LNCaP clone FGC (cell line): ENCODE measurements at regions not wholly inside any gene's neighbourhood (a gene's known extent, or its start where the extent isn't known, plus 50 kb on each side); places are given as distances from the start of the nearest gene placed in this dataset.

Source experiments
- DNase-seq: peaks from one replicate; pipeline ENCODE4 v3.0.0-alpha.2; 2011; ENCODE audit warnings: low read depth
- H3K4me3 ChIP-seq: 2 replicates; pipeline ENCODE4 v1.5.1; 2011; ENCODE audit warnings: mild to moderate bottlenecking, low read depth, low read length, control low read depth
- TF ChIP-seq, protein P1 (sequence below): IDR thresholded peaks from 2 replicates; pipeline ENCODE4 v1.5.1; 2012; ENCODE audit warnings: mild to moderate bottlenecking; ENCODE audit not compliant: control insufficient read depth, insufficient read depth; ENCODE audit errors: extremely low read depth

DNA sequence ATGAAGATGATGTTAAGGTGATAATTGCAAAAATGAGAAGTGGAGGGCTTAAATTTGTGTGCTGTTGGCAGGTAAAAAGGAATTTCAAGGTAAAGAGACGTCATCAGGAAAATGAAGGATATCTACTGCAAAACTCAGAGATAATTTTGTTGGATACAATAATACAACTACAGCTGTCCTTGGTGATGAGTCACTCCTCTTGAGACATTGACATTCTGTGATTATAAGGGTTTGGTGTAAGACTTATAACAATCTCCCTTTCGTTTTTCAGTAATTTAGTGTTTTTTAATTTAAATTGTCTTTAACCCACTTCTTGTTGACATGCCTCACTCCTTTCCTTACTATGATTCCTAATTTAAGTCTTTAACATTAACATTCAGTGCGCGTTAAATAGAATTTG is 1074.1 kb upstream of the SLIT2 start:
- TF ChIP-seq, protein P1, sequence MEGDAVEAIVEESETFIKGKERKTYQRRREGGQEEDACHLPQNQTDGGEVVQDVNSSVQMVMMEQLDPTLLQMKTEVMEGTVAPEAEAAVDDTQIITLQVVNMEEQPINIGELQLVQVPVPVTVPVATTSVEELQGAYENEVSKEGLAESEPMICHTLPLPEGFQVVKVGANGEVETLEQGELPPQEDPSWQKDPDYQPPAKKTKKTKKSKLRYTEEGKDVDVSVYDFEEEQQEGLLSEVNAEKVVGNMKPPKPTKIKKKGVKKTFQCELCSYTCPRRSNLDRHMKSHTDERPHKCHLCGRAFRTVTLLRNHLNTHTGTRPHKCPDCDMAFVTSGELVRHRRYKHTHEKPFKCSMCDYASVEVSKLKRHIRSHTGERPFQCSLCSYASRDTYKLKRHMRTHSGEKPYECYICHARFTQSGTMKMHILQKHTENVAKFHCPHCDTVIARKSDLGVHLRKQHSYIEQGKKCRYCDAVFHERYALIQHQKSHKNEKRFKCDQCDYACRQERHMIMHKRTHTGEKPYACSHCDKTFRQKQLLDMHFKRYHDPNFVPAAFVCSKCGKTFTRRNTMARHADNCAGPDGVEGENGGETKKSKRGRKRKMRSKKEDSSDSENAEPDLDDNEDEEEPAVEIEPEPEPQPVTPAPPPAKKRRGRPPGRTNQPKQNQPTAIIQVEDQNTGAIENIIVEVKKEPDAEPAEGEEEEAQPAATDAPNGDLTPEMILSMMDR = no peak
- no peak for DNase-seq
- H3K4me3 ChIP-seq = no peak overlapping the region

DNA sequence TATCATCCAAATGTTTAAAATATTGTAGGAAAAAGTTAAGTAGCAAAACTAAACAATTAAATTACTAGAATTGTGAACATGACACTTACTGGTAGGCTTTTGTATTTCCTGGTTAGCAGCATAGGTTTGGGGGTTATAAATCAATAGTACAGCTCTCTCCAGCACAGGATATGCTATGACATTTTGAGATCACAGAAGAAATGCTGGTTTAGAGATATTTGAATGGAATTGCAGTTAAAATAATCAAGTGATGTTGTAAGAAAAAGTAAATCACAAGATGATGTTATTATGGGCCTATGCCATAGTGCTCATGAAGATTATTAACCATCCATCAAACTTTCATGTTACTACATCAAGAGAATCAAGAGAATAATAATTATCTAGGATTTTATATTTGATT is 1079.9 kb upstream of the SLIT2 start:
- TF ChIP-seq, protein P1 = no peak
- no peak overlapping the region for H3K4me3 ChIP-seq
- no peak for DNase-seq

DNA sequence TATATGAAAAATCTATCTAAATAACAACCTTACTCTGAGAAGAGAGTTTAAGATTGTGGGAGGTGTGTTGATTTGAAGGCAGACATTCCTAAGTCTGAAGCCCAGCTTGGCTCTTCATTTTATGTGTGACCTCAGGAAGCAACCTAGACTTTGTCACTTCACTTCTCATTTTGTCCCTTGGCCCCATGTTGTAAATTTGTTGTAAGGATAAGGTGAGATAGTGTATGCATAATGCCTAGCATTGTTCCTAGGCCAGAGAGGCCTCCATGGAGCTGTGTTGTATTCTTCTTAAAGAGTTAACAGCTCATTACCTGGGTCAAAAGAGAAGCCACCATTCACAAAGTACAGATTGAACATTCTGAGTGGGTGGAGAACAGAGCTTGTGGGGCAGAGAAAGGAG is 1084.4 kb upstream of the SLIT2 start:
- no peak overlapping the region for H3K4me3 ChIP-seq

DNA sequence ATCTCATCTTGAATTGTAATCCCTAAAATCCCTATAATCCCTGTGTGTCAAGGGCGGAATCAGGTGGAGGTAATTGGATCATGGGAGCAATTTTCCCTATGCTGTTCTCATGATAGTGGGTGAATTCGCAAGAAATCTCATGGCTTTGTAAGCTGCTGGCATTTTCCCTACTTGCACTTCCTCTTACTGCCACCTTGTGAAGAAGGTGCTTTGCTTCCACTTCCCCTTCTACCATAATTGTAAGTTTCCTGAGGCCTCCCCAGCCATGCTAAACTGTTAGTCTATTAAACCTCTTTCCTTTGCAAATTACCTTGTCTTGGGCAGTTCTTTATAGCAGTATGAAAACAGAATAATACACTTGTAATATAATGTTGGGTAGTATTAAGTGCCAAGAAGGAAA is 1087.4 kb upstream of the SLIT2 start:
- no peak for DNase-seq
- no peak overlapping the region for H3K4me3 ChIP-seq
- TF ChIP-seq, protein P1 = no peak

More for the DNA sequence above, 1084.4 kb upstream of the SLIT2 start:
- TF ChIP-seq, protein P1 = no peak
- no peak for DNase-seq

DNA sequence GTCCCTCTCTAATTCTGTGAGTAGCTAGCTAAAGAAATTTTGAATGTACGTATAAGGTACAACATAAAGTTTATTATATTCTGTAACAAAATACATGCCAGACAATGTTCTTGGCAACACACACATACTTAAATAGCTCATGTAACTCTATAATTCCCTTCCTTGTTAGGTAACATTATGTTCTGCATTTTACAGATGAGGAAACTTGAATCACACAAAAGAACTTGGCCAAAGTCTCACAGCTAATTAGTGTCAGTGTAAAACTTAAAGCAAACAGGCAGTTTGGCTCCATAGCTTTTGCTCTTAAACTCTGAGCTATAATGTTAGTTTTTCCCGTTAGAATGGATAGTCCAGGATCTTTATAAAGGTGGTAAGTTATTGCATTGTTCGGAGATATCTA is 1091.8 kb upstream of the SLIT2 start:
- H3K4me3 ChIP-seq = no peak overlapping the region
- TF ChIP-seq, protein P1 = no peak
- DNase-seq = no peak

DNA sequence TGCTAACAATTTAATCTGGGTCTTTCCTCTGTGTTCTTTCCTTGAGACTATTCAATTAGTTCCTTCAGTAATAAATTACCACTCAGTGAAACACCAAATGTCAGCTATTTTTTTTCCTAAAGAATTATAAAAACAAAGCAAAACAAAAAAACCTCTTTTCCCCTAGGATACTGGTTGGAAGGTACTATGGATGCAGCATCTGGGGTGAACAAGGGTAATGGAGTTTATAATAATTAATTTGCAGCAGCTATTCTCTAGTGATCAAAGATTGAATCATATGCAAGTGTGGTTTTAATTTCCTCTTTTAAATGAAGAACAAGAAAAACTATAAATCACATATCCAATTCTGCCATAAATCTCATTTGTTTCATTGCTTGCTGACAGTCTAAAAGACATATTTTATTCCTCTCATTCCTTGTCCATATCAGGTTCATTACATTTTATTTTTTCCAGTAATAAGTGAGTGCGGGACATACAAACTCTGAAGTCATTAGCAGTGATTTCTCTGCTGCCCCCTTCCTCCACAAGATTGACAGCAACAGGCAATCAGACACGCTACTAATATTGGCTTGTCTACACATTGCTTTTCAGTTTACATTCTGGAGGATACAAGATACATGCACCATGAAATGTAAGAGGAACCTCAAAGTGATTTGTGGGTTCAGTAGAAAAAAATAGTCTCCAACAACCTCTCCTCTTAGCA is 1093.4 kb upstream of the SLIT2 start:
- no peak overlapping the region for H3K4me3 ChIP-seq
- TF ChIP-seq, protein P1 = no peak
- no peak for DNase-seq

DNA sequence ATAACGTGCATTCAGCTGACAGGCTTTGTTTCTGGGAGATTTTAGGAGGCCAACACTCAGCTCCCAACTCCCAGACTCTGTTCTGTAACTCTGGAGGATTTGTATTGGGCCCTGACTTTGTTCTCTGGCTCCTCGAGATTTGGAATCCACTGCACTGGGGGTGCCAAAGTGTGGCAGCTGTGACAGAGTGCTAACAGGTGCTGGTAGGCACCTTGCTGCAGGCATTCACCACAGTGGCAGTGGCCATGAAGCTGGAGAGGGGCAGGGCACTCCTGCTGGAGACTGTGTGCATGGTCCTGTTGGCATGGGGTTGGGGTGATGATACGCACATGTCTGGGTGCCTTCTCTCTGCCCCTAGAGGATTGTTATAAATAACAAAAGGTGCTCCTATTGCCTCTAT is 1094.9 kb upstream of the SLIT2 start:
- no peak overlapping the region for H3K4me3 ChIP-seq
- TF ChIP-seq, protein P1 = no peak
- DNase-seq = no peak
